ENCODE measurements at regions not wholly inside any gene's neighbourhood (a gene's known extent, or its start where the extent isn't known, plus 50 kb on each side); places are given as distances from the start of the nearest gene placed in this dataset.
"Not testable (repeated sequence)": the region's sequence is repeated elsewhere in the genome, so short reads cannot be mapped to it uniquely, and the experiment has no call there.

GRCh38 chr13:80497978-80498377, 157.1 kb upstream of the SPRY2 start:
- H3K36me3 ChIP-seq (ENCODE audit: insufficient read depth, low read length) = no peaks in the 10 kb centered on the region
- no peak overlapping the region for H3K27ac ChIP-seq (ENCODE audit: low read depth, low read length)
- H3K27me3 ChIP-seq (ENCODE audit: control insufficient read depth in 1 of 2, insufficient read depth in 2 of 2, low read length in 2 of 2) = no peaks in the 10 kb centered on the region
- H3K4me1 ChIP-seq (ENCODE audit: insufficient read depth, low read length) = no peaks in the 10 kb centered on the region
- no peak overlapping the region for H3K9ac ChIP-seq (ENCODE audit: low read length)
- H3K9me3 ChIP-seq (ENCODE audit: low read length) = no peaks in the 10 kb centered on the region
- H3K4me3 ChIP-seq (ENCODE audit: low read depth in 1 of 2, low read length in 2 of 2) = no peak overlapping the region

GRCh38 chr13:80497439-80497838, 156.5 kb upstream of the SPRY2 start:
- Histone ChIP-seq H3K27me3 (ENCODE audit: control insufficient read depth in 1 of 2, insufficient read depth in 2 of 2, low read length in 2 of 2) (no peaks in the 10 kb centered on the region), H3K9ac (ENCODE audit: low read length) (no peak overlapping the region), H3K36me3 (ENCODE audit: insufficient read depth, low read length) (no peaks in the 10 kb centered on the region), H3K4me3 (ENCODE audit: low read depth in 1 of 2, low read length in 2 of 2) (no peak overlapping the region), H3K9me3 (ENCODE audit: low read length) (no peaks in the 10 kb centered on the region), H3K27ac (ENCODE audit: low read depth, low read length) (no peak overlapping the region), H3K4me1 (ENCODE audit: insufficient read depth, low read length) (no peaks in the 10 kb centered on the region)

- H3K9me3 ChIP-seq (ENCODE audit: low read length) = no peaks in the 10 kb centered on the region
- H3K36me3 ChIP-seq (ENCODE audit: insufficient read depth, low read length) = no peaks in the 10 kb centered on the region
- H3K27ac ChIP-seq (ENCODE audit: low read depth, low read length) = no peak overlapping the region
- no peaks in the 10 kb centered on the region for H3K4me1 ChIP-seq (ENCODE audit: insufficient read depth, low read length)
- H3K27me3 ChIP-seq (ENCODE audit: control insufficient read depth in 1 of 2, insufficient read depth in 2 of 2, low read length in 2 of 2) = no peaks in the 10 kb centered on the region
- H3K4me3 ChIP-seq (ENCODE audit: low read depth in 1 of 2, low read length in 2 of 2) = no peak overlapping the region
- H3K9ac ChIP-seq (ENCODE audit: low read length) = no peak overlapping the region
Measured at GRCh38 chr13:80496721-80497397, 155.9 kb upstream of the SPRY2 start.

GRCh38 chr13:80490491-80490943, 149.6 kb upstream of the SPRY2 start:
- H3K27ac ChIP-seq (ENCODE audit: low read depth, low read length); H3K9me3 ChIP-seq (ENCODE audit: low read length); H3K4me3 ChIP-seq (ENCODE audit: low read depth in 1 of 2, low read length in 2 of 2); H3K36me3 ChIP-seq (ENCODE audit: insufficient read depth, low read length); H3K27me3 ChIP-seq (ENCODE audit: control insufficient read depth in 1 of 2, insufficient read depth in 2 of 2, low read length in 2 of 2); H3K4me1 ChIP-seq (ENCODE audit: insufficient read depth, low read length); H3K9ac ChIP-seq (ENCODE audit: low read length): not testable (repeated sequence)

- Histone ChIP-seq H3K4me1 (ENCODE audit: insufficient read depth, low read length) (no peaks in the 10 kb centered on the region), H3K27ac (ENCODE audit: low read depth, low read length) (no peak overlapping the region), H3K9ac (ENCODE audit: low read length) (no peak overlapping the region), H3K4me3 (ENCODE audit: low read depth in 1 of 2, low read length in 2 of 2) (no peak overlapping the region), H3K9me3 (ENCODE audit: low read length) (no peaks in the 10 kb centered on the region), H3K36me3 (ENCODE audit: insufficient read depth, low read length) (no peaks in the 10 kb centered on the region), H3K27me3 (ENCODE audit: control insufficient read depth in 1 of 2, insufficient read depth in 2 of 2, low read length in 2 of 2) (no peaks in the 10 kb centered on the region)
Measured at GRCh38 chr13:80486402-80486801, 145.5 kb upstream of the SPRY2 start.

GRCh38 chr13:80483157-80483556, 142.2 kb upstream of the SPRY2 start:
- H3K36me3 ChIP-seq (ENCODE audit: insufficient read depth, low read length) = no peaks in the 10 kb centered on the region
- H3K4me3 ChIP-seq (ENCODE audit: low read depth in 1 of 2, low read length in 2 of 2) = no peak overlapping the region
- H3K27ac ChIP-seq (ENCODE audit: low read depth, low read length) = no peak overlapping the region
- no peaks in the 10 kb centered on the region for H3K9me3 ChIP-seq (ENCODE audit: low read length)
- no peaks in the 10 kb centered on the region for H3K27me3 ChIP-seq (ENCODE audit: control insufficient read depth in 1 of 2, insufficient read depth in 2 of 2, low read length in 2 of 2)
- H3K4me1 ChIP-seq (ENCODE audit: insufficient read depth, low read length) = no peaks in the 10 kb centered on the region
- no peak overlapping the region for H3K9ac ChIP-seq (ENCODE audit: low read length)

- no peaks in the 10 kb centered on the region for H3K9me3 ChIP-seq (ENCODE audit: low read length)
- no peak overlapping the region for H3K27ac ChIP-seq (ENCODE audit: low read depth, low read length)
- H3K4me1 ChIP-seq (ENCODE audit: insufficient read depth, low read length) = no peaks in the 10 kb centered on the region
- no peak overlapping the region for H3K9ac ChIP-seq (ENCODE audit: low read length)
- no peak overlapping the region for H3K4me3 ChIP-seq (ENCODE audit: low read depth in 1 of 2, low read length in 2 of 2)
- no peaks in the 10 kb centered on the region for H3K27me3 ChIP-seq (ENCODE audit: control insufficient read depth in 1 of 2, insufficient read depth in 2 of 2, low read length in 2 of 2)
- H3K36me3 ChIP-seq (ENCODE audit: insufficient read depth, low read length) = no peaks in the 10 kb centered on the region
Measured at GRCh38 chr13:80481588-80481987, 140.7 kb upstream of the SPRY2 start.

GRCh38 chr13:80477661-80478443, 136.9 kb upstream of the SPRY2 start:
- Histone ChIP-seq H3K4me3 (ENCODE audit: low read depth in 1 of 2, low read length in 2 of 2) (no peak overlapping the region), H3K27ac (ENCODE audit: low read depth, low read length) (no peak overlapping the region), H3K27me3 (ENCODE audit: control insufficient read depth in 1 of 2, insufficient read depth in 2 of 2, low read length in 2 of 2) (no peaks in the 10 kb centered on the region), H3K4me1 (ENCODE audit: insufficient read depth, low read length) (no peaks in the 10 kb centered on the region), H3K9ac (ENCODE audit: low read length) (no peak overlapping the region), H3K9me3 (ENCODE audit: low read length) (no peaks in the 10 kb centered on the region), H3K36me3 (ENCODE audit: insufficient read depth, low read length) (no peaks in the 10 kb centered on the region)

GRCh38 chr13:80476953-80477352, 136.0 kb upstream of the SPRY2 start:
- no peak overlapping the region for H3K27ac ChIP-seq (ENCODE audit: low read depth, low read length)
- no peaks in the 10 kb centered on the region for H3K36me3 ChIP-seq (ENCODE audit: insufficient read depth, low read length)
- no peaks in the 10 kb centered on the region for H3K9me3 ChIP-seq (ENCODE audit: low read length)
- H3K4me3 ChIP-seq (ENCODE audit: low read depth in 1 of 2, low read length in 2 of 2) = no peak overlapping the region
- H3K27me3 ChIP-seq (ENCODE audit: control insufficient read depth in 1 of 2, insufficient read depth in 2 of 2, low read length in 2 of 2) = no peaks in the 10 kb centered on the region
- H3K9ac ChIP-seq (ENCODE audit: low read length) = no peak overlapping the region
- H3K4me1 ChIP-seq (ENCODE audit: insufficient read depth, low read length) = no peaks in the 10 kb centered on the region

- H3K27ac ChIP-seq (ENCODE audit: low read depth, low read length) = no peak overlapping the region
- no peak overlapping the region for H3K4me3 ChIP-seq (ENCODE audit: low read depth in 1 of 2, low read length in 2 of 2)
- no peaks in the 10 kb centered on the region for H3K4me1 ChIP-seq (ENCODE audit: insufficient read depth, low read length)
- H3K36me3 ChIP-seq (ENCODE audit: insufficient read depth, low read length) = no peaks in the 10 kb centered on the region
- no peaks in the 10 kb centered on the region for H3K27me3 ChIP-seq (ENCODE audit: control insufficient read depth in 1 of 2, insufficient read depth in 2 of 2, low read length in 2 of 2)
- no peaks in the 10 kb centered on the region for H3K9me3 ChIP-seq (ENCODE audit: low read length)
- no peak overlapping the region for H3K9ac ChIP-seq (ENCODE audit: low read length)
Measured at GRCh38 chr13:80475718-80476117, 134.8 kb upstream of the SPRY2 start.

GRCh38 chr13:80473695-80474094, 132.8 kb upstream of the SPRY2 start:
- H3K9me3 ChIP-seq (ENCODE audit: low read length) = no peaks in the 10 kb centered on the region
- H3K27ac ChIP-seq (ENCODE audit: low read depth, low read length) = no peak overlapping the region
- H3K4me3 ChIP-seq (ENCODE audit: low read depth in 1 of 2, low read length in 2 of 2) = no peak overlapping the region
- H3K9ac ChIP-seq (ENCODE audit: low read length) = no peak overlapping the region
- H3K36me3 ChIP-seq (ENCODE audit: insufficient read depth, low read length) = no peaks in the 10 kb centered on the region
- H3K27me3 ChIP-seq (ENCODE audit: control insufficient read depth in 1 of 2, insufficient read depth in 2 of 2, low read length in 2 of 2) = no peaks in the 10 kb centered on the region
- peaks cover 7% of the 10 kb centered on the region for H3K4me1 ChIP-seq (ENCODE audit: insufficient read depth, low read length)

Measured in muscle layer of colon (tissue), 2 donors.